HG03565 (cell line): ENCODE measurements at regions not wholly inside any gene's neighbourhood (a gene's known extent, or its start where the extent isn't known, plus 50 kb on each side); places are given as distances from the start of the nearest gene placed in this dataset.
A peak's percentile ranks its signal among the peaks of the same experiment; 100 is the strongest.

Source experiments
- ATAC-seq: cut with Tn5 transposase; IDR thresholded peaks from one replicate; pipeline ENCODE4 v1.9.1; 2021; ENCODE audit warnings: mild to moderate bottlenecking, moderate library complexity; ENCODE audit not compliant: unreplicated experiment

GRCh38 chr6:9428421-9429172, 986.3 kb downstream of the TFAP2A start:
- ATAC-seq, result no peak

GRCh38 chr6:9422138-9422537, 986.8 kb upstream of the SLC35B3 start:
- no peak for ATAC-seq

- no peak for ATAC-seq
Measured at GRCh38 chr6:9420316-9421015, 985.1 kb upstream of the SLC35B3 start.

- ATAC-seq, result no peak
Measured at GRCh38 chr6:9417400-9417799, 982.1 kb upstream of the SLC35B3 start.

- peak; percentile 65 for ATAC-seq
Measured at GRCh38 chr6:9412951-9413559, 977.7 kb upstream of the SLC35B3 start.

- no peak for ATAC-seq
Measured at GRCh38 chr6:9409126-9409525, 973.8 kb upstream of the SLC35B3 start.

- no peak for ATAC-seq
Measured at GRCh38 chr6:9408402-9409117, 973.2 kb upstream of the SLC35B3 start.

GRCh38 chr6:9405825-9406224, 970.5 kb upstream of the SLC35B3 start:
- ATAC-seq, result no peak

GRCh38 chr6:9405369-9405768, 970.0 kb upstream of the SLC35B3 start:
- ATAC-seq, result no peak

- no peak for ATAC-seq
Measured at GRCh38 chr6:9404351-9405146, 969.2 kb upstream of the SLC35B3 start.

GRCh38 chr6:9403736-9404135, 968.4 kb upstream of the SLC35B3 start:
- no peak for ATAC-seq

- ATAC-seq, result no peak
Measured at GRCh38 chr6:9401960-9402359, 966.6 kb upstream of the SLC35B3 start.

GRCh38 chr6:9399916-9400315, 964.6 kb upstream of the SLC35B3 start:
- ATAC-seq, result no peak

- no peak for ATAC-seq
Measured at GRCh38 chr6:9398767-9399373, 963.5 kb upstream of the SLC35B3 start.

GRCh38 chr6:9398071-9398766, 962.9 kb upstream of the SLC35B3 start:
- ATAC-seq, result no peak

GRCh38 chr6:9388596-9388995, 953.3 kb upstream of the SLC35B3 start:
- ATAC-seq, result no peak

GRCh38 chr6:9380568-9380967, 945.2 kb upstream of the SLC35B3 start:
- no peak for ATAC-seq

GRCh38 chr6:9373308-9373707, 938.0 kb upstream of the SLC35B3 start:
- no peak for ATAC-seq

GRCh38 chr6:9370480-9370879, 935.1 kb upstream of the SLC35B3 start:
- ATAC-seq, result no peak

GRCh38 chr6:9365378-9365777, 930.0 kb upstream of the SLC35B3 start:
- ATAC-seq, result no peak
